ENCODE measurements at regions not wholly inside any gene's neighbourhood (a gene's known extent, or its start where the extent isn't known, plus 50 kb on each side); places are given as distances from the start of the nearest gene placed in this dataset.

DNA sequence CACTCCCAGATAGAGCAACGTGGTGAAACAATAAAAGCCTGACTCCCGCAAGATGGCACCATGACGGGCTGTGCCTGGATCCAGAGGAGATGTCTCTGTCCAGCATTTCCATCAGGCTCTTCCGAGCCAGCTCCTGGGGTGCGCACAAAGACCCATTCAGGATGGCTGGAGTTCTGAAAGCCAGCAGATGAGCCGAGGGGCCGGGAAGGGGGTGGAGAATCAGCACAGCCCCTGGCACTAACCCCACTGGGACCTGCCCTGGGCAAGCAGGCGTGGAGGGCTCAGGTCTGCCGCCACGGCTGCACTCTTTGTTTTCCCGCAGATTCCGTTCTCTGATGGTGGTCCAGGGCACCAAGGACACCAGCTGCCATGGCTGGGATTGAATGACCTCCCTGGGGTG, 97.2 kb upstream of the BLID start:
- TF ChIP-seq EZH2 (IDR thresholded peaks at IDR 0.05) (no peak), POLR2AphosphoS5 (IDR thresholded peaks at IDR 0.05; ENCODE audit: borderline replicate concordance, low read depth, low read length) (no peak)

Data from SK-N-MC (cell line).